ENCODE measurements at regions not wholly inside any gene's neighbourhood (a gene's known extent, or its start where the extent isn't known, plus 50 kb on each side); places are given as distances from the start of the nearest gene placed in this dataset.

DNA sequence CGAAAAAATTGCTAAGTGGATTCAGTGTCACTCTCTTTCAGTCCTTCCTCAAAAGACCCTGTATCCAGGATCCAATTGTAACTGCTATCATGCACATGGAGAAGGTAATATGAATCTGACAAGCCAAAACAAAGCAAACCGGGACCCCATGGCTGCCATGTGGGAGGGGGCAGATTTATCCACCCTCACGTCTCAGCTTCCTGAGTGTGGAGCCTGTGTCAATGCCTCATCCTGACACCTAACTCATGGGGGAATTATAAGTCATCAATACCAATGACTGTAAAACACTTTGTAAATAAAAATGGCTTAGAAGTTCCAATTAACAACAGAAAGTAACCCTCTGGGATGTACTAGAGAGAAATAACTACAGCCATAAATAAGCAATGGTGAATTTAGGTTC is 174.1 kb upstream of the MCHR2 start:
- Histone ChIP-seq H3K27me3 (ENCODE audit: low read length) (no peaks in the 10 kb centered on the region), H3K4me3 (ENCODE audit: insufficient read depth, low read length, poor library complexity, severe bottlenecking) (no peak overlapping the region)
- TF ChIP-seq EZH2phosphoT487 (conservative IDR thresholded peaks at IDR 0.05; ENCODE audit: low read length), result no peak
- TF ChIP-seq, protein P1, sequence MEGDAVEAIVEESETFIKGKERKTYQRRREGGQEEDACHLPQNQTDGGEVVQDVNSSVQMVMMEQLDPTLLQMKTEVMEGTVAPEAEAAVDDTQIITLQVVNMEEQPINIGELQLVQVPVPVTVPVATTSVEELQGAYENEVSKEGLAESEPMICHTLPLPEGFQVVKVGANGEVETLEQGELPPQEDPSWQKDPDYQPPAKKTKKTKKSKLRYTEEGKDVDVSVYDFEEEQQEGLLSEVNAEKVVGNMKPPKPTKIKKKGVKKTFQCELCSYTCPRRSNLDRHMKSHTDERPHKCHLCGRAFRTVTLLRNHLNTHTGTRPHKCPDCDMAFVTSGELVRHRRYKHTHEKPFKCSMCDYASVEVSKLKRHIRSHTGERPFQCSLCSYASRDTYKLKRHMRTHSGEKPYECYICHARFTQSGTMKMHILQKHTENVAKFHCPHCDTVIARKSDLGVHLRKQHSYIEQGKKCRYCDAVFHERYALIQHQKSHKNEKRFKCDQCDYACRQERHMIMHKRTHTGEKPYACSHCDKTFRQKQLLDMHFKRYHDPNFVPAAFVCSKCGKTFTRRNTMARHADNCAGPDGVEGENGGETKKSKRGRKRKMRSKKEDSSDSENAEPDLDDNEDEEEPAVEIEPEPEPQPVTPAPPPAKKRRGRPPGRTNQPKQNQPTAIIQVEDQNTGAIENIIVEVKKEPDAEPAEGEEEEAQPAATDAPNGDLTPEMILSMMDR (IDR thresholded peaks at IDR 0.05; ENCODE audit: insufficient read depth, low read length, poor library complexity, severe bottlenecking), result no peak

DNA sequence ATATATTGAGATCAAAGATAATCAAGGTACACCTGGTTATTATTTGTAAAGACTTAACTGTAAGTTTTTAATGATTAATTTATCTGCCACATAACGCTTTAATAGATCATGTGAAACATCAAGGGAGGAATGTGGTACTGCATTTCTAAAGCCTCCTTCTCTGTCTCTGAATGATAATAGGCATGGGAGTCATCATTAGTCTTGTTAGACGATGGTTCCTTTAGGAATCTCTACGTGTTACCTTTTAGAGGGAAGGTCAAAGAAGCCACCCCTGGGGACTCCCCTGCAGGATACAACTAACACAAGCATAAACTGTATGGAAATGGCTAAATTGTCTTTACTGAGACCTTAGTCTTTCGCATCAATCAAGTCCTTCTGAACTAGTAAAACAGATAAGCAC is 173.6 kb upstream of the MCHR2 start:
- Histone ChIP-seq H3K9me3 (ENCODE audit: insufficient read depth, low read length) (no peaks in the 10 kb centered on the region), H3K27ac (ENCODE audit: low read depth, low read length) (no peak overlapping the region)
- TF ChIP-seq, protein P1 (IDR thresholded peaks at IDR 0.05; ENCODE audit: insufficient read depth, low read length, poor library complexity, severe bottlenecking), result no peak
- TF ChIP-seq EZH2phosphoT487 (conservative IDR thresholded peaks at IDR 0.05; ENCODE audit: low read length), result no peak

More for the DNA sequence above, 174.1 kb upstream of the MCHR2 start:
- H3K9me3 ChIP-seq (ENCODE audit: insufficient read depth, low read length), result no peaks in the 10 kb centered on the region
- no peaks in the 10 kb centered on the region for H3F3A ChIP-seq (ENCODE audit: insufficient read depth)
- no peak overlapping the region for H2AFZ ChIP-seq (ENCODE audit: low read depth, low read length, severe bottlenecking)
- H3K36me3 ChIP-seq (ENCODE audit: low read length), result no peaks in the 10 kb centered on the region
- no peak overlapping the region for H3K4me2 ChIP-seq (ENCODE audit: low read depth, low read length, poor library complexity, severe bottlenecking)
- no peaks in the 10 kb centered on the region for H4K20me1 ChIP-seq (ENCODE audit: low read depth, low read length)
- H3K9me2 ChIP-seq (replicated peaks; ENCODE audit: insufficient read depth, low read length), result no peaks in the 10 kb centered on the region
- no peak overlapping the region for H3K27ac ChIP-seq (ENCODE audit: low read depth, low read length)
- no peaks in the 10 kb centered on the region for H3K79me2 ChIP-seq (ENCODE audit: insufficient read depth, low read length)
- no peak overlapping the region for H3K9ac ChIP-seq (ENCODE audit: low read length)

DNA sequence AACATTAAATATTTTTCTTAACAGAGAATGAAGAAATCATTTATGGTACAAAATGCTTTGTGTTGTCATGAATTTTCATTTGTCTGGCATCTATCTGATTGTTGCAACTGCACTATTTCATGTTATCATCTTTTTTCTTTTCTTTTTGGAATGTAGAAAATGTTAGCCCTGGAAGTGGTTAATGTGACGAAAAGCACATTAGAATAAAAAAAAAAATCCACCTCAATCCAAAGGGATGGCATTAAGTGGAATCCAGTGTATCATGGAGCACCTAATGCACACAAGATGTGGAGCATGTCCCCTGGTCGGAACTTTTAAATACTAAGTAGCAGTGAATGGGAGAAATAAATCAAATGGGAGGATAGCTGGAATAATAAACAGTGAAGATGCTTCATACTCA is 172.9 kb upstream of the MCHR2 start:
- no peak overlapping the region for H3K27ac ChIP-seq (ENCODE audit: low read depth, low read length)
- TF ChIP-seq, protein P1 (IDR thresholded peaks at IDR 0.05; ENCODE audit: insufficient read depth, low read length, poor library complexity, severe bottlenecking), result no peak
- H3K9me3 ChIP-seq (ENCODE audit: insufficient read depth, low read length), result no peaks in the 10 kb centered on the region
- no peaks in the 10 kb centered on the region for H3K79me2 ChIP-seq (ENCODE audit: insufficient read depth, low read length)
- no peaks in the 10 kb centered on the region for H4K20me1 ChIP-seq (ENCODE audit: low read depth, low read length)
- no peak overlapping the region for H3K9ac ChIP-seq (ENCODE audit: low read length)
- H3K27me3 ChIP-seq (ENCODE audit: low read length), result no peaks in the 10 kb centered on the region
- no peaks in the 10 kb centered on the region for H3K36me3 ChIP-seq (ENCODE audit: low read length)
- no peak overlapping the region for H3K4me3 ChIP-seq (ENCODE audit: insufficient read depth, low read length, poor library complexity, severe bottlenecking)
- H3K4me2 ChIP-seq (ENCODE audit: low read depth, low read length, poor library complexity, severe bottlenecking), result no peak overlapping the region
- H3K9me2 ChIP-seq (replicated peaks; ENCODE audit: insufficient read depth, low read length), result no peaks in the 10 kb centered on the region
- H2AFZ ChIP-seq (ENCODE audit: low read depth, low read length, severe bottlenecking), result no peak overlapping the region
- no peaks in the 10 kb centered on the region for H3F3A ChIP-seq (ENCODE audit: insufficient read depth)

More for the DNA sequence above, 173.6 kb upstream of the MCHR2 start:
- Histone ChIP-seq H4K20me1 (ENCODE audit: low read depth, low read length) (no peaks in the 10 kb centered on the region), H3K36me3 (ENCODE audit: low read length) (no peaks in the 10 kb centered on the region), H3K27me3 (ENCODE audit: low read length) (no peaks in the 10 kb centered on the region), H3K4me2 (ENCODE audit: low read depth, low read length, poor library complexity, severe bottlenecking) (no peak overlapping the region), H3K9me2 (replicated peaks; ENCODE audit: insufficient read depth, low read length) (no peaks in the 10 kb centered on the region), H3K79me2 (ENCODE audit: insufficient read depth, low read length) (no peaks in the 10 kb centered on the region), H2AFZ (ENCODE audit: low read depth, low read length, severe bottlenecking) (no peak overlapping the region), H3K9ac (ENCODE audit: low read length) (no peak overlapping the region), H3K4me3 (ENCODE audit: insufficient read depth, low read length, poor library complexity, severe bottlenecking) (no peak overlapping the region), H3F3A (ENCODE audit: insufficient read depth) (no peaks in the 10 kb centered on the region)

DNA sequence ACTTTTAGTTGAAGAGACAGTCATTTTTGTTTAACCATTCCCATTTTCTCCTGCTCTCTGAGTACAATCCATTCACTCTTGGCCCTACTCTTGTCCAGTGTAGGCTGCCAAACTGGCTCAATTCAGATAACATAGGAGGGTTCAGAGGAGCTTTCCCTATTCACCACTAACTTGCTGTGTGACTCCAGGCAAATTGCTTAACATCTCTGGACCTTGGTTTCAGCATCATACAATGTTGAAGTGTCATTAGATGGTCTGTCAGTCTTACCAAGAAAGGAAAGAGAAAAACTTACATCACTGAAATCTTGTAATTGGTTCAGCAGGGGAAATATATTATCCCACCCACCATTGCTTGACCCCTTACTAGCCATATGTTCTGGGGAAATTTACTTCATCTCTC is 171.4 kb upstream of the MCHR2 start:
- Histone ChIP-seq H3K27ac (ENCODE audit: low read depth, low read length) (no peak overlapping the region), H3K9me2 (replicated peaks; ENCODE audit: insufficient read depth, low read length) (no peaks in the 10 kb centered on the region), H2AFZ (ENCODE audit: low read depth, low read length, severe bottlenecking) (no peak overlapping the region), H3K9ac (ENCODE audit: low read length) (no peak overlapping the region), H3F3A (ENCODE audit: insufficient read depth) (no peaks in the 10 kb centered on the region), H3K4me2 (ENCODE audit: low read depth, low read length, poor library complexity, severe bottlenecking) (no peak overlapping the region), H3K27me3 (ENCODE audit: low read length) (no peaks in the 10 kb centered on the region), H3K9me3 (ENCODE audit: insufficient read depth, low read length) (no peaks in the 10 kb centered on the region), H3K4me3 (ENCODE audit: insufficient read depth, low read length, poor library complexity, severe bottlenecking) (no peak overlapping the region), H4K20me1 (ENCODE audit: low read depth, low read length) (no peaks in the 10 kb centered on the region), H3K36me3 (ENCODE audit: low read length) (no peaks in the 10 kb centered on the region), H3K79me2 (ENCODE audit: insufficient read depth, low read length) (no peaks in the 10 kb centered on the region)
- TF ChIP-seq, protein P1 (IDR thresholded peaks at IDR 0.05; ENCODE audit: insufficient read depth, low read length, poor library complexity, severe bottlenecking), result no peak
- no peak for TF ChIP-seq EZH2phosphoT487 (conservative IDR thresholded peaks at IDR 0.05; ENCODE audit: low read length)
